ENCODE measurements at regions not wholly inside any gene's neighbourhood (a gene's known extent, or its start where the extent isn't known, plus 50 kb on each side); places are given as distances from the start of the nearest gene placed in this dataset.

DNA sequence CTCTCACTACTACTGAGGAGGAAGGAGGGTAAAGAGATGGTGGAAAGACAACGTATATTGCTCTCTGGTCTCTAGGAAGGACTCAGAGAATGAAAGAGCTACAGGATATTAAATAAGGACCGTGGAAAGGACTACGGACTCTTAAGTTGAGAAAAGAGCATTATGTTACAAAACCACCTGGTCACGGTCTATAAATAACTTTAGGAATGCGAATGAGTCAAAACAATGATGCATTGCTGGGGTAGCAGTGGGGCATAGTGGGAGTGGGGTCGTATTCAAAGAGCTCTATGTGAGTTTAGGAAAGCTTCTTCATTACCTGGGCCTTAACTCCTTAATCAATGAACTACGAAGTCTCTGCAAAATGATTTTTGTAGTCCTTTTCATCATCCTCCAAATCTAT is 295.7 kb upstream of the SOX14 start (continued):
- TF ChIP-seq TEAD1 (CRISPR knock-in tag; IDR thresholded peaks at IDR 0.05) (no peak), PRRX2 (CRISPR knock-in tag; IDR thresholded peaks at IDR 0.05) (no peak), NFATC4 (CRISPR knock-in tag; IDR thresholded peaks at IDR 0.05) (no peak), RELA (CRISPR knock-in tag; IDR thresholded peaks at IDR 0.05; ENCODE audit: borderline replicate concordance) (no peak), EMX1 (CRISPR knock-in tag; IDR thresholded peaks at IDR 0.05) (no peak), ATF1 (CRISPR knock-in tag; IDR thresholded peaks at IDR 0.05) (no peak), NFYB (CRISPR knock-in tag; conservative IDR thresholded peaks at IDR 0.05; ENCODE audit: low read depth) (no peak)
- TF ChIP-seq, protein P1, sequence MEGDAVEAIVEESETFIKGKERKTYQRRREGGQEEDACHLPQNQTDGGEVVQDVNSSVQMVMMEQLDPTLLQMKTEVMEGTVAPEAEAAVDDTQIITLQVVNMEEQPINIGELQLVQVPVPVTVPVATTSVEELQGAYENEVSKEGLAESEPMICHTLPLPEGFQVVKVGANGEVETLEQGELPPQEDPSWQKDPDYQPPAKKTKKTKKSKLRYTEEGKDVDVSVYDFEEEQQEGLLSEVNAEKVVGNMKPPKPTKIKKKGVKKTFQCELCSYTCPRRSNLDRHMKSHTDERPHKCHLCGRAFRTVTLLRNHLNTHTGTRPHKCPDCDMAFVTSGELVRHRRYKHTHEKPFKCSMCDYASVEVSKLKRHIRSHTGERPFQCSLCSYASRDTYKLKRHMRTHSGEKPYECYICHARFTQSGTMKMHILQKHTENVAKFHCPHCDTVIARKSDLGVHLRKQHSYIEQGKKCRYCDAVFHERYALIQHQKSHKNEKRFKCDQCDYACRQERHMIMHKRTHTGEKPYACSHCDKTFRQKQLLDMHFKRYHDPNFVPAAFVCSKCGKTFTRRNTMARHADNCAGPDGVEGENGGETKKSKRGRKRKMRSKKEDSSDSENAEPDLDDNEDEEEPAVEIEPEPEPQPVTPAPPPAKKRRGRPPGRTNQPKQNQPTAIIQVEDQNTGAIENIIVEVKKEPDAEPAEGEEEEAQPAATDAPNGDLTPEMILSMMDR (IDR thresholded peaks at IDR 0.05) = no peak
- TF ChIP-seq, protein P2, sequence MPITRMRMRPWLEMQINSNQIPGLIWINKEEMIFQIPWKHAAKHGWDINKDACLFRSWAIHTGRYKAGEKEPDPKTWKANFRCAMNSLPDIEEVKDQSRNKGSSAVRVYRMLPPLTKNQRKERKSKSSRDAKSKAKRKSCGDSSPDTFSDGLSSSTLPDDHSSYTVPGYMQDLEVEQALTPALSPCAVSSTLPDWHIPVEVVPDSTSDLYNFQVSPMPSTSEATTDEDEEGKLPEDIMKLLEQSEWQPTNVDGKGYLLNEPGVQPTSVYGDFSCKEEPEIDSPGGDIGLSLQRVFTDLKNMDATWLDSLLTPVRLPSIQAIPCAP (CRISPR knock-in tag; IDR thresholded peaks at IDR 0.05) = no peak
- TF ChIP-seq, protein P3, sequence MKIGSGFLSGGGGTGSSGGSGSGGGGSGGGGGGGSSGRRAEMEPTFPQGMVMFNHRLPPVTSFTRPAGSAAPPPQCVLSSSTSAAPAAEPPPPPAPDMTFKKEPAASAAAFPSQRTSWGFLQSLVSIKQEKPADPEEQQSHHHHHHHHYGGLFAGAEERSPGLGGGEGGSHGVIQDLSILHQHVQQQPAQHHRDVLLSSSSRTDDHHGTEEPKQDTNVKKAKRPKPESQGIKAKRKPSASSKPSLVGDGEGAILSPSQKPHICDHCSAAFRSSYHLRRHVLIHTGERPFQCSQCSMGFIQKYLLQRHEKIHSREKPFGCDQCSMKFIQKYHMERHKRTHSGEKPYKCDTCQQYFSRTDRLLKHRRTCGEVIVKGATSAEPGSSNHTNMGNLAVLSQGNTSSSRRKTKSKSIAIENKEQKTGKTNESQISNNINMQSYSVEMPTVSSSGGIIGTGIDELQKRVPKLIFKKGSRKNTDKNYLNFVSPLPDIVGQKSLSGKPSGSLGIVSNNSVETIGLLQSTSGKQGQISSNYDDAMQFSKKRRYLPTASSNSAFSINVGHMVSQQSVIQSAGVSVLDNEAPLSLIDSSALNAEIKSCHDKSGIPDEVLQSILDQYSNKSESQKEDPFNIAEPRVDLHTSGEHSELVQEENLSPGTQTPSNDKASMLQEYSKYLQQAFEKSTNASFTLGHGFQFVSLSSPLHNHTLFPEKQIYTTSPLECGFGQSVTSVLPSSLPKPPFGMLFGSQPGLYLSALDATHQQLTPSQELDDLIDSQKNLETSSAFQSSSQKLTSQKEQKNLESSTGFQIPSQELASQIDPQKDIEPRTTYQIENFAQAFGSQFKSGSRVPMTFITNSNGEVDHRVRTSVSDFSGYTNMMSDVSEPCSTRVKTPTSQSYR (CRISPR knock-in tag; IDR thresholded peaks at IDR 0.05) = no peak

DNA sequence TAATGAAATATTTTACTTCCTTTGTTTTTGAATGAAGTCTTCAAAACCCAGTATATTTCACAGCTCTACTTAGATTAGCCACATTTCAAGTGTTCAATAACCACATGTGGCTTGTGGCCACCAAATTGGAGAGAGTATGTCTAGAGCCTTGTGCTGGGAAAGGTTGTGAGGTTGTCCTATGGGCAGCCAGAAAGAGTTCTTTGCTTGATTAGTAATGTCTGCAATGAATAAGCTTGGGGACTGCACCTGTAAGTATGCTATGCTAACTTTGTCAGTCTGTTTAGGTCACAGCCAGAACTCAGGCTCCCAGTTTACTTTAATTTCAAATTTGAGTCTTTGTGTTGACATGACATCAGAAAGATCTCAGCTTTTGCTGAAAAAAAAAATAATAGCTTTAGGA is 294.9 kb upstream of the SOX14 start:
- Mint-ChIP-seq H3K4me3 (no peak overlapping the region), H3K27ac (no peak overlapping the region), H3K4me1 (peaks cover 15% of the 10 kb centered on the region), H3K27me3 (ENCODE audit: low read depth) (peaks cover 13% of the 10 kb centered on the region), H3K36me3 (no peaks in the 10 kb centered on the region), H3K9me3 (no peaks in the 10 kb centered on the region)
- ChIA-PET POLR2A (no interaction called here), CTCF (interaction anchor here (1.3 kb wide), 1 partner anchor 364 kb away, joined by 4 read pairs; no protein-coding TSS in a partner anchor)
- no peak for DNase-seq (ENCODE audit: low spot score)
- ATAC-seq = no peak
- TF ChIP-seq, protein P4, sequence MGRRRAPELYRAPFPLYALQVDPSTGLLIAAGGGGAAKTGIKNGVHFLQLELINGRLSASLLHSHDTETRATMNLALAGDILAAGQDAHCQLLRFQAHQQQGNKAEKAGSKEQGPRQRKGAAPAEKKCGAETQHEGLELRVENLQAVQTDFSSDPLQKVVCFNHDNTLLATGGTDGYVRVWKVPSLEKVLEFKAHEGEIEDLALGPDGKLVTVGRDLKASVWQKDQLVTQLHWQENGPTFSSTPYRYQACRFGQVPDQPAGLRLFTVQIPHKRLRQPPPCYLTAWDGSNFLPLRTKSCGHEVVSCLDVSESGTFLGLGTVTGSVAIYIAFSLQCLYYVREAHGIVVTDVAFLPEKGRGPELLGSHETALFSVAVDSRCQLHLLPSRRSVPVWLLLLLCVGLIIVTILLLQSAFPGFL (CRISPR knock-in tag; IDR thresholded peaks at IDR 0.05; ENCODE audit: borderline replicate concordance) = no peak
- no peak for TF ChIP-seq ZNF263 (CRISPR knock-in tag; IDR thresholded peaks at IDR 0.05; ENCODE audit: low read depth)
- no peak for TF ChIP-seq ATF1 (CRISPR knock-in tag; IDR thresholded peaks at IDR 0.05)
- no peak for TF ChIP-seq TP53 (CRISPR knock-in tag; IDR thresholded peaks at IDR 0.05)
- TF ChIP-seq NR2C2 (CRISPR knock-in tag; IDR thresholded peaks at IDR 0.05) = no peak
- TF ChIP-seq ZNF416 (CRISPR knock-in tag; IDR thresholded peaks at IDR 0.05) = no peak
- no peak for TF ChIP-seq JAZF1 (CRISPR knock-in tag; IDR thresholded peaks at IDR 0.05)
- TF ChIP-seq, protein P5, sequence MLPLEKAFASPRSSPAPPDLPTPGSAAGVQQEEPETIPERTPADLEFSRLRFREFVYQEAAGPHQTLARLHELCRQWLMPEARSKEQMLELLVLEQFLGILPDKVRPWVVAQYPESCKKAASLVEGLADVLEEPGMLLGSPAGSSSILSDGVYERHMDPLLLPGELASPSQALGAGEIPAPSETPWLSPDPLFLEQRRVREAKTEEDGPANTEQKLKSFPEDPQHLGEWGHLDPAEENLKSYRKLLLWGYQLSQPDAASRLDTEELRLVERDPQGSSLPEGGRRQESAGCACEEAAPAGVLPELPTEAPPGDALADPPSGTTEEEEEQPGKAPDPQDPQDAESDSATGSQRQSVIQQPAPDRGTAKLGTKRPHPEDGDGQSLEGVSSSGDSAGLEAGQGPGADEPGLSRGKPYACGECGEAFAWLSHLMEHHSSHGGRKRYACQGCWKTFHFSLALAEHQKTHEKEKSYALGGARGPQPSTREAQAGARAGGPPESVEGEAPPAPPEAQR (CRISPR knock-in tag; IDR thresholded peaks at IDR 0.05) = no peak
- TF ChIP-seq, protein P6, sequence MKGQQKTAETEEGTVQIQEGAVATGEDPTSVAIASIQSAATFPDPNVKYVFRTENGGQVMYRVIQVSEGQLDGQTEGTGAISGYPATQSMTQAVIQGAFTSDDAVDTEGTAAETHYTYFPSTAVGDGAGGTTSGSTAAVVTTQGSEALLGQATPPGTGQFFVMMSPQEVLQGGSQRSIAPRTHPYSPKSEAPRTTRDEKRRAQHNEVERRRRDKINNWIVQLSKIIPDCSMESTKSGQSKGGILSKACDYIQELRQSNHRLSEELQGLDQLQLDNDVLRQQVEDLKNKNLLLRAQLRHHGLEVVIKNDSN (CRISPR knock-in tag; IDR thresholded peaks at IDR 0.05) = no peak
- TF ChIP-seq, protein P7, sequence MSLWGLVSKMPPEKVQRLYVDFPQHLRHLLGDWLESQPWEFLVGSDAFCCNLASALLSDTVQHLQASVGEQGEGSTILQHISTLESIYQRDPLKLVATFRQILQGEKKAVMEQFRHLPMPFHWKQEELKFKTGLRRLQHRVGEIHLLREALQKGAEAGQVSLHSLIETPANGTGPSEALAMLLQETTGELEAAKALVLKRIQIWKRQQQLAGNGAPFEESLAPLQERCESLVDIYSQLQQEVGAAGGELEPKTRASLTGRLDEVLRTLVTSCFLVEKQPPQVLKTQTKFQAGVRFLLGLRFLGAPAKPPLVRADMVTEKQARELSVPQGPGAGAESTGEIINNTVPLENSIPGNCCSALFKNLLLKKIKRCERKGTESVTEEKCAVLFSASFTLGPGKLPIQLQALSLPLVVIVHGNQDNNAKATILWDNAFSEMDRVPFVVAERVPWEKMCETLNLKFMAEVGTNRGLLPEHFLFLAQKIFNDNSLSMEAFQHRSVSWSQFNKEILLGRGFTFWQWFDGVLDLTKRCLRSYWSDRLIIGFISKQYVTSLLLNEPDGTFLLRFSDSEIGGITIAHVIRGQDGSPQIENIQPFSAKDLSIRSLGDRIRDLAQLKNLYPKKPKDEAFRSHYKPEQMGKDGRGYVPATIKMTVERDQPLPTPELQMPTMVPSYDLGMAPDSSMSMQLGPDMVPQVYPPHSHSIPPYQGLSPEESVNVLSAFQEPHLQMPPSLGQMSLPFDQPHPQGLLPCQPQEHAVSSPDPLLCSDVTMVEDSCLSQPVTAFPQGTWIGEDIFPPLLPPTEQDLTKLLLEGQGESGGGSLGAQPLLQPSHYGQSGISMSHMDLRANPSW (CRISPR knock-in tag; conservative IDR thresholded peaks at IDR 0.05; ENCODE audit: low read depth) = no peak
- TF ChIP-seq RORB (CRISPR knock-in tag; IDR thresholded peaks at IDR 0.05) = no peak
- no peak for TF ChIP-seq ZNF219 (CRISPR knock-in tag; IDR thresholded peaks at IDR 0.05; ENCODE audit: borderline replicate concordance)
- TF ChIP-seq NFE2L1 (CRISPR knock-in tag; IDR thresholded peaks at IDR 0.05) = no peak
- TF ChIP-seq CBFB (CRISPR knock-in tag; IDR thresholded peaks at IDR 0.05; ENCODE audit: low read depth) = no peak
- no peak for TF ChIP-seq OVOL2 (CRISPR knock-in tag; IDR thresholded peaks at IDR 0.05; ENCODE audit: borderline replicate concordance)
- no peak for TF ChIP-seq EMX1 (CRISPR knock-in tag; IDR thresholded peaks at IDR 0.05)
- no peak for TF ChIP-seq CREM (CRISPR knock-in tag; IDR thresholded peaks at IDR 0.05)
- TF ChIP-seq ELF4 (CRISPR knock-in tag; IDR thresholded peaks at IDR 0.05; ENCODE audit: low read depth) = no peak
- no peak for TF ChIP-seq HMGA2 (CRISPR knock-in tag; IDR thresholded peaks at IDR 0.05)
- TF ChIP-seq KAT7 (CRISPR knock-in tag; IDR thresholded peaks at IDR 0.05; ENCODE audit: borderline replicate concordance) = no peak

Measured in WTC11 (cell line).